HepG2 (cell line): ENCODE measurements at regions not wholly inside any gene's neighbourhood (a gene's known extent, or its start where the extent isn't known, plus 50 kb on each side); places are given as distances from the start of the nearest gene placed in this dataset.
A peak's percentile ranks its signal among the peaks of the same experiment; 100 is the strongest.

ENCODE experiments used
- ATAC-seq: fragments of 200-7000 bp; cut with Tn5 transposase; 3 replicates; pipeline ENCODE4 v1.9.1; 2020; ENCODE audit warnings: mild to moderate bottlenecking, moderate library complexity
- BruUV-seq: library from RNA; stranded (reverse); fragments of 400-500 nt; replicated peaks from 2 replicates; lab custom pipeline; 2021; lab: Mats Ljungman, UMichigan
- CTCF ChIA-PET: fragments of 300-600 bp; formaldehyde crosslinking; extraction: SDS; loops from one replicate; lab custom pipeline; 2021; ENCODE audit warnings: low total read pairs, inconsistent platforms, low intra/inter-chr PET ratio; lab: Yijun Ruan, JAX
- POLR2A ChIA-PET: fragments of 350-600 bp; sonication (Branson Sonifier 250); formaldehyde crosslinking; loops from one replicate; lab custom pipeline; 2020; ENCODE audit warnings: antibody characterized with exemption, inconsistent platforms; lab: Yijun Ruan, JAX
- DNase-seq: peaks from one replicate; pipeline ENCODE4 v3.0.0-alpha.2; 2015; ENCODE audit warnings: low spot score
- FAIRE-seq: peaks from 3 replicates; lab custom pipeline; 2011; peaks lifted over from hg19 to GRCh38; lab: Jason Lieb, UNC
- H2AFZ ChIP-seq: one replicate; pipeline ENCODE4 v1.6.1; 2011; ENCODE audit warnings: low read length, inconsistent platforms
- H3K27ac ChIP-seq: fragments of 300-600 bp; 3 replicates; pipeline ENCODE4 v1.8.0; 2011; ENCODE audit warnings: mixed run types, mild to moderate bottlenecking, mixed read lengths, low read length, inconsistent platforms; ENCODE audit not compliant: insufficient read depth; ENCODE audit errors: extremely low read length
- H3K27me3 ChIP-seq, 2 experiments: fragments of 200-600 bp in 1 of 2; 2 replicates in 1 of 2; 3 replicates in 1 of 2; pipeline versions ENCODE4 v1.6.0 to v1.8.0; 2011; ENCODE audit warnings: low read length in 2 of 2, mild to moderate bottlenecking in 2 of 2, moderate library complexity in 2 of 2, inconsistent platforms in 1 of 2; ENCODE audit not compliant: insufficient read depth in 2 of 2, control insufficient read depth in 1 of 2
- H3K36me3 ChIP-seq, 2 experiments: fragments of 200-600 bp in 1 of 2; replicated peaks in 1 of 2; 2 replicates in 1 of 2; 3 replicates in 1 of 2; pipeline versions ENCODE4 v1.5.1 to v1.8.0; 2011; ENCODE audit warnings: low read length in 2 of 2, inconsistent platforms in 1 of 2; ENCODE audit not compliant: insufficient read depth in 2 of 2, control insufficient read depth in 1 of 2
- H3K4me1 ChIP-seq: 2 replicates; pipeline ENCODE4 v1.5.1; 2012; ENCODE audit warnings: low read length, inconsistent platforms; ENCODE audit not compliant: insufficient read depth
- H3K4me2 ChIP-seq: 2 replicates; pipeline ENCODE4 v1.6.0; 2011; ENCODE audit warnings: low read depth, low read length, inconsistent platforms
- H3K4me3 ChIP-seq, 3 experiments: fragments of 200-600 bp in 1 of 3; sonication (generic), shearing (Covaris generic) in 1 of 3; replicated peaks in 1 of 3; 2 replicates each; pipeline ENCODE4 v1.5.1; 2011 to 2016; ENCODE audit warnings: low read length in 3 of 3, inconsistent platforms in 2 of 3, low read depth in 2 of 3, mild to moderate bottlenecking in 2 of 3, control low read depth in 1 of 3, mixed read lengths in 1 of 3; ENCODE audit not compliant: insufficient read depth in 1 of 3
- H3K79me2 ChIP-seq: one replicate; pipeline ENCODE4 v1.6.1; 2011; ENCODE audit warnings: low read length, inconsistent platforms; ENCODE audit not compliant: insufficient read depth
- H3K9ac ChIP-seq: 2 replicates; pipeline ENCODE4 v1.6.0; 2011; ENCODE audit warnings: mild to moderate bottlenecking, low read depth, low read length, inconsistent platforms; ENCODE audit not compliant: insufficient read depth
- H3K9me3 ChIP-seq: 2 replicates; pipeline ENCODE4 v1.5.1; 2012; ENCODE audit warnings: mild to moderate bottlenecking, low read length
- H4K20me1 ChIP-seq: 2 replicates; pipeline ENCODE4 v1.6.0; 2011; ENCODE audit warnings: inconsistent platforms, mild to moderate bottlenecking, low read length, moderate library complexity; ENCODE audit not compliant: insufficient read depth
- BORCS8-MEF2B ChIP-seq: sonication (generic); formaldehyde crosslinking; IDR thresholded peaks from 2 replicates; pipeline ENCODE4 v1.8.0; 2022; ENCODE audit warnings: mild to moderate bottlenecking, missing genetic modification reagents
- GATA4 ChIP-seq: sonication (generic); IDR thresholded peaks from 2 replicates; pipeline ENCODE4 v1.6.1; 2016; ENCODE audit warnings: antibody characterized with exemption, low read depth, borderline replicate concordance
- HOXA9 ChIP-seq: sonication (generic); formaldehyde crosslinking; IDR thresholded peaks from 2 replicates; pipeline ENCODE4 v1.8.1; 2022; ENCODE audit warnings: missing genetic modification reagents, mild to moderate bottlenecking, moderate library complexity, borderline replicate concordance
- HOXD1 ChIP-seq: sonication (generic); formaldehyde crosslinking; IDR thresholded peaks from 2 replicates; pipeline ENCODE4 v1.5.0; 2020; ENCODE audit warnings: missing genetic modification reagents
- THAP8 ChIP-seq: sonication (generic); formaldehyde crosslinking; IDR thresholded peaks from 2 replicates; pipeline ENCODE4 v1.5.1; 2020; ENCODE audit warnings: missing genetic modification reagents, mild to moderate bottlenecking, borderline replicate concordance
- TMF1 ChIP-seq: sonication (generic); formaldehyde crosslinking; IDR thresholded peaks from 2 replicates; pipeline ENCODE4 v1.8.1; 2022; ENCODE audit warnings: low read depth, missing genetic modification reagents
- ZNF7 ChIP-seq: IDR thresholded peaks from 2 replicates; pipeline ENCODE4 v1.6.1; 2016; ENCODE audit warnings: missing biosample characterization, missing genetic modification reagents
- ZNF746 ChIP-seq: sonication (generic); formaldehyde crosslinking; IDR thresholded peaks from 2 replicates; pipeline ENCODE4 v1.8.0; 2022; ENCODE audit warnings: mild to moderate bottlenecking, missing genetic modification reagents
- ZNF772 ChIP-seq: sonication (generic); formaldehyde crosslinking; IDR thresholded peaks from 2 replicates; pipeline ENCODE4 v1.5.0; 2020; ENCODE audit warnings: mild to moderate bottlenecking, missing genetic modification reagents
- WGBS: methylation state at CpG from one replicate; pipeline ENCODE4 v1.1.6; 2017; ENCODE audit warnings: low lambda C conversion rate; 5-methylcytosine and 5-hydroxymethylcytosine counted together
- in situ Hi-C: cut with HindIII; loops from 2 replicates; pipeline ENCODE4 v1.10.0; 2017; ENCODE audit warnings: low pct_unique_long_range_greater_than_20kb; ENCODE audit not compliant: extremely low pct_ligation_motif_present
- intact Hi-C: fragments of 100-400 bp; cut with micrococcal nuclease; formaldehyde crosslinking; loops from one replicate; pipeline ENCODE4 v1.10.0; 2022; ENCODE audit not compliant: unreplicated experiment
- TF ChIP-seq, protein P1 (sequence below): fragments of 450-650 bp; IDR thresholded peaks from 2 replicates; pipeline ENCODE4 v1.6.1; 2016

DNA sequence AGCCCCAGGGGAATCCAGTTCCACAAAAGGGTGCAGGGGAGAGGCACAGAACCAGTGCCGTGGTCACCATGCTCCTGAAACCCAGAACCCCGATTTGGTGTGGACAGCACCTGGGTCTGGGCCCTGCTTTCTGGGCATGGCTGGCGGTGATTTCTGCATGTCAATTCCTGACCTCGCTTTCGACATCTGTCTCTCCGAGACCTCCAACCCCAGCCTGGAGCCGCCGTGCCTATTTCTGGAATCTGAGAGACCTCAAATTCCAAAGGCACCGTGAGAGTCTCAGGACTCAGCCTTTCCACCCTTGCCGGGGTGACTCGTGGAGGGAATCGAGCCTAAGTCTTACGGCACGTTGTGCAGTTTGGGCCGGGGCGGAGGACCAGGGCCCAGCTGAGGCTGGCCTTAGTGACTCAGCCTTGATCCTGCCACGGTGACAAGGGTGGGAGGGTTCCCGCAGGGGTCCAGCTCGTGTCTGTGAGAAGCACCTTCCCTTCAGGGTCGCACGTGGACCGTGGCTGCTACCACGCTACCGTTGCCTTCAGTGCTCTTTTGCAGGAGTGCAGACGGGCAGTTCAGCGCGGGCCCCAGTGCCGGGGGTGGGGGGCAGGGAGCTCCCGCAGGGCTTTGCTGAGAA lies 133.7 kb downstream of the PXDC1 start:
- Histone ChIP-seq H3K27me3 (peaks cover 6 to 56% of the 10 kb centered on the region in 2 experiments; a peak in 4 of 5 replicates), H3K9me3 (no peaks in the 10 kb centered on the region), H3K36me3 (no peaks in the 10 kb centered on the region), H3K4me3 (no peak overlapping the region), H3K79me2 (no peaks in the 10 kb centered on the region), H4K20me1 (no peaks in the 10 kb centered on the region; the same call in 1 of the 2 replicates), H2AFZ (no peak overlapping the region)
- in situ Hi-C loops: no loop called here
- POLR2A ChIA-PET: interaction anchor here (0.6 kb wide), 1 partner anchor 40 kb away, joined by 4 read pairs; no protein-coding TSS in a partner anchor
- peak; percentile 23; the same call in 2 of the 3 replicates for ATAC-seq
- FAIRE-seq: no peak
- intact Hi-C loops: no loop called here
- no peak for DNase-seq
- CTCF ChIA-PET: no interaction called here
- 60% methylated on average over 28 of the region's 29 CpGs for WGBS
- BruUV-seq: no TSS peak
- TF ChIP-seq GATA4: no peak
- TF ChIP-seq, protein P1, sequence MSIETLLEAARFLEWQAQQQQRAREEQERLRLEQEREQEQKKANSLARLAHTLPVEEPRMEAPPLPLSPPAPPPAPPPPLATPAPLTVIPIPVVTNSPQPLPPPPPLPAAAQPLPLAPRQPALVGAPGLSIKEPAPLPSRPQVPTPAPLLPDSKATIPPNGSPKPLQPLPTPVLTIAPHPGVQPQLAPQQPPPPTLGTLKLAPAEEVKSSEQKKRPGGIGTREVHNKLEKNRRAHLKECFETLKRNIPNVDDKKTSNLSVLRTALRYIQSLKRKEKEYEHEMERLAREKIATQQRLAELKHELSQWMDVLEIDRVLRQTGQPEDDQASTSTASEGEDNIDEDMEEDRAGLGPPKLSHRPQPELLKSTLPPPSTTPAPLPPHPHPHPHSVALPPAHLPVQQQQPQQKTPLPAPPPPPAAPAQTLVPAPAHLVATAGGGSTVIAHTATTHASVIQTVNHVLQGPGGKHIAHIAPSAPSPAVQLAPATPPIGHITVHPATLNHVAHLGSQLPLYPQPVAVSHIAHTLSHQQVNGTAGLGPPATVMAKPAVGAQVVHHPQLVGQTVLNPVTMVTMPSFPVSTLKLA: peak; percentile 53
- TF ChIP-seq THAP8 (CRISPR knock-in tag): no peak
- 0 out of 2 replicates have a peak, but pooled peaks have one; percentile 18 for TF ChIP-seq BORCS8-MEF2B (CRISPR knock-in tag)
- TF ChIP-seq HOXA9 (CRISPR knock-in tag): no peak
- TF ChIP-seq ZNF772: no peak
- TF ChIP-seq TMF1 (CRISPR knock-in tag): no peak
- no peak for TF ChIP-seq ZNF7 (CRISPR knock-in tag)
- TF ChIP-seq ZNF746 (CRISPR knock-in tag): no peak
- no peak for TF ChIP-seq HOXD1 (CRISPR knock-in tag)
- TF ChIP-seq, all 625 proteins: peak for 2
- no peak overlapping the region for H3K4me2 ChIP-seq
- H3K9ac ChIP-seq: no peak overlapping the region
- 0 out of 2 replicates have a peak, but pooled peaks cover 4% of the 10 kb centered on the region for H3K4me1 ChIP-seq
- H3K27ac ChIP-seq: no peak overlapping the region
